ENCODE measurements at regions not wholly inside any gene's neighbourhood (a gene's known extent, or its start where the extent isn't known, plus 50 kb on each side); places are given as distances from the start of the nearest gene placed in this dataset.

DNA sequence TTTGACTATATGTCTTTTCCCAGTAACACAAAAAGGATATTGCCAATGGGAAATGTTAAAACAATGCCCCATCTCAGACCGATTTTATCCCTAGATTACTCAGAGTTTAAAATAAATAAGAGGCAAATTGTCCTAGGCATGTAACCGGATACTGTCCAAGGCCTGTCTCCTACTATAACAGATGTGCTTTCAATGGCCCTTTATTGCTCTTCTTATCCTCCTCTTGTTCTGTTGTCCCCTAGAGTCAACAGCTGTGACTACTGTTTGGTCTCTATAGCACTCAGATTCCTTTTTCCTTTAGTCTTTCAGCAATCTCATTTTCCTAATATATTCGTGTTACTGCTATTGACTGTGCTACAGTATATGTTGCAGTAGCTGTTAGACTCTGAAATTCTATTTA is 66.8 kb upstream of the PLS3 start:
- DNase-seq: no peak

- DNase-seq: no peak
Observed at GRCh38 chrX:115499112-115499805, 61.7 kb upstream of the PLS3 start.

DNA sequence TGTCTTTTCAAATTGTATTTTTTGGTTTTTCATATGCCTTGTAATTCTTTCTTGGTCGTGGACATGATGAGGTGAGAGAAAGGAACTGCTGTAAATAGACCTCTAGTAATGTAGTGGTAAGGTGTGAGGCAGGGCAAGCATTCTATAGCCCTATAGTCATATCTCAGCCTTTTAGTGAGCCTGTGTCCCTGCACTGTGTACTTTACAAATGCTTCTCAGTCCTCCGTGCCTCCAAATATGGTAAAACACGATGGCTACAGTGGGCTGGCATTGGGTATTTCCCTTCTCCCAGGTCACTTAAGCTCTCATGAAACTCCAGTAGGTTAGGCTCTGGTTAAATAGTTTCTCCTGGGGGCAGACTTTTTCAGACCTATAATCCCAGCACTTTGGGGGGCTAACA is 57.9 kb upstream of the PLS3 start:
- no peak for DNase-seq

DNA sequence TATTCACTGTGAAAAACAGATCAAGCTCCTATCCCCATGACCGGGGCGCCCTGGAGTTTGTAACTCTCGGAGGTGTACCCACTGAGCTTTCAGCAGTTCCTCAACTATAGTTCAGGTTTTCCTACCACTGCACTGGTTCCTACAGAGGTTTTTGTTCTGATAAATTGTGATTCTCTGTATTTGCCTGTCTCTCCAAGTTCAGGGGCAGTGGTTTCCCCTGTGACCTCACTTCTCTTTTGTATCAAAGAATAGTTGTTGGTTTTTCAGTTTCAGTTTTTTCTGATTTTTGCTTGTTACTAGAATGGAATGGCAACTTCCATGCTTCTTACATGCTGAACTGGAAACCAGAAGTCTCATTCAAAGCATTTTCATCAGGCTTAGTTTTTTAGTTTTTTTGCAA is 56.8 kb upstream of the PLS3 start:
- no peak for DNase-seq
